PC-3 (cell line): ENCODE measurements at regions not wholly inside any gene's neighbourhood (a gene's known extent, or its start where the extent isn't known, plus 50 kb on each side); places are given as distances from the start of the nearest gene placed in this dataset.

ENCODE experiments used
- EZH2 ChIP-seq: fragments of 300-600 bp; sonication (generic); IDR thresholded peaks from one replicate; pipeline ENCODE4 v1.6.1; 2017; ENCODE audit warnings: antibody characterized with exemption, mild to moderate bottlenecking, low read length; ENCODE audit not compliant: unreplicated experiment
- TF ChIP-seq, protein P1 (sequence below): fragments of 300-600 bp; sonication (generic); conservative IDR thresholded peaks from 2 replicates; pipeline ENCODE4 v1.5.1; 2017; ENCODE audit warnings: antibody characterized with exemption, low read depth, mild to moderate bottlenecking, low read length

DNA sequence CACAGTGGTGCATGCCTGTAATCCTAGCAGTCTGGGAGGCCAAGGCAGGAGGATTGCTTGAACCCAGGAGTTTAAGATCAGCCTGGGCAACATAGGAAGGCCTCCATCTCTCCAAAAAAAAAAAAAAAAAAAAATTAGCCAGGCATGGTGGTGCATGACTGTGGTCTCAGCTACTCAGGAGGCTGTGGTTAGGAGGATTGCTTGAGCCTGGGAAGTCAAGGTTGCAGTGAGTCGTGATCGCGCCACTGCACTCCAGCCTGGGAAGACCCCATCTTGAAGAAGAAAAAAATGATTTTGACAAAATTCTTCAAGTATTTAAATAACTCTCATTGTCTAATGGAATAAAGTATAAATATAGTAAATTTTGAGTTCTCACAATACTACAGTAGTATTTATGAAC, 219.2 kb upstream of the SSTR1 start:
- TF ChIP-seq, protein P1, sequence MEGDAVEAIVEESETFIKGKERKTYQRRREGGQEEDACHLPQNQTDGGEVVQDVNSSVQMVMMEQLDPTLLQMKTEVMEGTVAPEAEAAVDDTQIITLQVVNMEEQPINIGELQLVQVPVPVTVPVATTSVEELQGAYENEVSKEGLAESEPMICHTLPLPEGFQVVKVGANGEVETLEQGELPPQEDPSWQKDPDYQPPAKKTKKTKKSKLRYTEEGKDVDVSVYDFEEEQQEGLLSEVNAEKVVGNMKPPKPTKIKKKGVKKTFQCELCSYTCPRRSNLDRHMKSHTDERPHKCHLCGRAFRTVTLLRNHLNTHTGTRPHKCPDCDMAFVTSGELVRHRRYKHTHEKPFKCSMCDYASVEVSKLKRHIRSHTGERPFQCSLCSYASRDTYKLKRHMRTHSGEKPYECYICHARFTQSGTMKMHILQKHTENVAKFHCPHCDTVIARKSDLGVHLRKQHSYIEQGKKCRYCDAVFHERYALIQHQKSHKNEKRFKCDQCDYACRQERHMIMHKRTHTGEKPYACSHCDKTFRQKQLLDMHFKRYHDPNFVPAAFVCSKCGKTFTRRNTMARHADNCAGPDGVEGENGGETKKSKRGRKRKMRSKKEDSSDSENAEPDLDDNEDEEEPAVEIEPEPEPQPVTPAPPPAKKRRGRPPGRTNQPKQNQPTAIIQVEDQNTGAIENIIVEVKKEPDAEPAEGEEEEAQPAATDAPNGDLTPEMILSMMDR: no peak
- TF ChIP-seq EZH2: no peak
